Endothelial cell of umbilical vein (primary cell): ENCODE measurements at regions not wholly inside any gene's neighbourhood (a gene's known extent, or its start where the extent isn't known, plus 50 kb on each side); places are given as distances from the start of the nearest gene placed in this dataset.
"Not testable (repeated sequence)": the region's sequence is repeated elsewhere in the genome, so short reads cannot be mapped to it uniquely, and the experiment has no call there.

Experiments used
- BruUV-seq: library from RNA; stranded (reverse); fragments of 400-500 nt; replicated peaks from 2 replicates; lab custom pipeline; 2021; lab: Mats Ljungman, UMichigan
- CTCF ChIA-PET: fragments of 300-600, 350-600 bp; sonication (Branson Sonifier 250); formaldehyde crosslinking; loops from one replicate; lab custom pipeline; 2021; ENCODE audit warnings: antibody characterized with exemption, inconsistent platforms; lab: Charles Lee
- POLR2A ChIA-PET: fragments of 300-600, 350-600 bp; sonication (Branson Sonifier 250); formaldehyde crosslinking; loops from one replicate; lab custom pipeline; 2021; ENCODE audit warnings: antibody characterized with exemption, inconsistent platforms; lab: Charles Lee
- DNase-seq: peaks from one replicate; pipeline ENCODE4 v3.0.0-alpha.2; 2011; ENCODE audit warnings: low read depth, low spot score
- FAIRE-seq: peaks from 2 replicates; lab custom pipeline; 2011; peaks lifted over from hg19 to GRCh38; lab: Jason Lieb, UNC
- H2AFZ ChIP-seq: 2 replicates; pipeline ENCODE4 v1.6.0; 2012; ENCODE audit warnings: low read depth, low read length, control low read depth, inconsistent platforms
- H3K27ac ChIP-seq: 2 replicates; pipeline ENCODE4 v1.5.1; 2011; ENCODE audit warnings: low read depth, mild to moderate bottlenecking, control low read depth, low read length, moderate library complexity; ENCODE audit not compliant: insufficient read depth
- H3K27me3 ChIP-seq, 2 experiments: 2 replicates each; pipeline versions ENCODE4 v1.6.0 to v1.6.1; 2011; ENCODE audit warnings: low read length in 2 of 2, mixed read lengths in 1 of 2; ENCODE audit not compliant: control insufficient read depth in 2 of 2, insufficient read depth in 2 of 2
- H3K36me3 ChIP-seq, 2 experiments: 2 replicates in 1 of 2; 3 replicates in 1 of 2; pipeline ENCODE4 v1.5.1; 2011; ENCODE audit warnings: low read length in 2 of 2, mild to moderate bottlenecking in 1 of 2, moderate library complexity in 1 of 2; ENCODE audit not compliant: control insufficient read depth in 2 of 2, insufficient read depth in 2 of 2; ENCODE audit errors: extremely low read depth in 1 of 2
- H3K4me1 ChIP-seq: 3 replicates; pipeline ENCODE4 v1.5.1; 2011; ENCODE audit warnings: mild to moderate bottlenecking, low read length; ENCODE audit not compliant: control insufficient read depth, insufficient read depth; ENCODE audit errors: extremely low read depth
- H3K4me2 ChIP-seq: 2 replicates; pipeline ENCODE4 v1.6.1; 2011; ENCODE audit warnings: low read length, control low read depth, mixed read lengths; ENCODE audit not compliant: insufficient read depth
- H3K4me3 ChIP-seq, 3 experiments: fragments of 200-600 bp in 1 of 3; sonication (generic), shearing (Covaris generic) in 1 of 3; replicated peaks in 1 of 3; 2 replicates each; pipeline ENCODE4 v1.5.1; 2011 to 2016; ENCODE audit warnings: control low read depth in 3 of 3, low read length in 3 of 3, mild to moderate bottlenecking in 2 of 3, inconsistent platforms in 1 of 3, low read depth in 1 of 3, moderate library complexity in 1 of 3; ENCODE audit not compliant: insufficient read depth in 1 of 3
- H3K79me2 ChIP-seq: 2 replicates; pipeline ENCODE4 v1.6.0; 2012; ENCODE audit warnings: low read length, inconsistent platforms; ENCODE audit not compliant: control insufficient read depth, insufficient read depth
- H3K9ac ChIP-seq: replicated peaks from 2 replicates; pipeline ENCODE3; 2011; ENCODE audit warnings: low read length, control low read depth; ENCODE audit not compliant: insufficient read depth; ENCODE audit errors: extremely low read depth
- H3K9me1 ChIP-seq: replicated peaks from 3 replicates; pipeline ENCODE4 v1.6.0; 2011; ENCODE audit warnings: mild to moderate bottlenecking, low read length; ENCODE audit not compliant: control insufficient read depth, insufficient read depth; ENCODE audit errors: extremely low read depth
- H3K9me3 ChIP-seq: replicated peaks from 2 replicates; pipeline ENCODE4 v1.5.1; 2012; ENCODE audit warnings: low read length, inconsistent platforms; ENCODE audit not compliant: control insufficient read depth, insufficient read depth
- H4K20me1 ChIP-seq: replicated peaks from 2 replicates; pipeline ENCODE3; 2011; ENCODE audit warnings: mild to moderate bottlenecking, low read length; ENCODE audit not compliant: control insufficient read depth, insufficient read depth; ENCODE audit errors: extremely low read depth
- CTCF ChIP-seq, 2 donors: IDR thresholded peaks; 1 replicate in 1 of 2; 2 replicates in 1 of 2; pipeline ENCODE4 v1.5.1; 2011; ENCODE audit warnings: low read length in 2 of 2, mild to moderate bottlenecking in 2 of 2, moderate library complexity in 2 of 2, control low read depth in 1 of 2, inconsistent platforms in 1 of 2, low read depth in 1 of 2; ENCODE audit not compliant: insufficient read depth in 1 of 2; ENCODE audit errors: extremely low read depth in 1 of 2
- GATA2 ChIP-seq: IDR thresholded peaks from 2 replicates; pipeline ENCODE4 v1.7.0; 2011; ENCODE audit warnings: low read depth, mild to moderate bottlenecking, moderate library complexity, mixed read lengths, low read length; ENCODE audit not compliant: insufficient read length, insufficient read depth
- JUN ChIP-seq: IDR thresholded peaks from 2 replicates; pipeline ENCODE4 v1.6.1; 2011; ENCODE audit warnings: borderline replicate concordance, low read depth; ENCODE audit not compliant: insufficient read length, insufficient read depth
- MYC ChIP-seq: IDR thresholded peaks from one replicate; pipeline ENCODE4 v1.6.1; 2011; ENCODE audit warnings: mild to moderate bottlenecking, low read depth, low read length
- POLR2A ChIP-seq: IDR thresholded peaks from 2 replicates; pipeline ENCODE4 v1.6.1; 2012; ENCODE audit warnings: low read depth, mild to moderate bottlenecking, control low read depth, low read length
- POLR2AphosphoS5 ChIP-seq: IDR thresholded peaks from 2 replicates; pipeline ENCODE4 v1.6.1; 2012; ENCODE audit warnings: low read depth, mild to moderate bottlenecking, control low read depth, low read length, moderate library complexity; ENCODE audit not compliant: insufficient read depth
- dilution Hi-C: fragments of 300-500 bp; cut with MboI; formaldehyde crosslinking; loops from one replicate; pipeline ENCODE4 v1.15.0; 2019; ENCODE audit warnings: low sequenced_read_pairs; ENCODE audit not compliant: extremely low pct_ligation_motif_present
- intact Hi-C: fragments of 100-400 bp; cut with micrococcal nuclease; formaldehyde crosslinking; loops from one replicate; pipeline ENCODE4 v1.10.0; 2022

GRCh38 chr7:51369746-51370145 lies 53.1 kb upstream of the COBL start:
- ChIA-PET POLR2A (no interaction called here), CTCF (interaction anchor here (1.0 to 5.9 kb wide), 4 partner anchors 206 to 1277 kb away, joined by 3 to 140 read pairs (median 6); no protein-coding TSS in a partner anchor)
- Histone ChIP-seq H3K79me2 (no peaks in the 10 kb centered on the region), H3K4me2 (no peak overlapping the region), H3K27me3 (no peaks in the 10 kb centered on the region), H3K9me1 (no peaks in the 10 kb centered on the region), H3K9me3 (no peaks in the 10 kb centered on the region), H3K27ac (no peak overlapping the region), H4K20me1 (no peaks in the 10 kb centered on the region), H3K9ac (no peak overlapping the region), H3K4me1 (no peaks in the 10 kb centered on the region), H3K4me3 (no peak overlapping the region), H2AFZ (no peak overlapping the region), H3K36me3 (no peaks in the 10 kb centered on the region)
- TF ChIP-seq POLR2AphosphoS5 (no peak), POLR2A (no peak), GATA2 (no peak), JUN (no peak), MYC (no peak), CTCF (IDR thresholded peaks at IDR 0.05; ENCODE audit: extremely low read depth in 1 of 2, insufficient read depth in 1 of 2, low read depth in 1 of 2, low read length in 2 of 2) (peak in 1 of 2 donors; percentile 9)
- FAIRE-seq, result peak; percentile 77
- BruUV-seq, result no TSS peak
- DNase-seq, result no peak
- intact Hi-C loops (loop anchor here (5.0 kb wide), 1 partner anchor 1277 kb away; the partner anchor contains the start of gene ZPBP), dilution Hi-C loops (no loop called here)

DNA sequence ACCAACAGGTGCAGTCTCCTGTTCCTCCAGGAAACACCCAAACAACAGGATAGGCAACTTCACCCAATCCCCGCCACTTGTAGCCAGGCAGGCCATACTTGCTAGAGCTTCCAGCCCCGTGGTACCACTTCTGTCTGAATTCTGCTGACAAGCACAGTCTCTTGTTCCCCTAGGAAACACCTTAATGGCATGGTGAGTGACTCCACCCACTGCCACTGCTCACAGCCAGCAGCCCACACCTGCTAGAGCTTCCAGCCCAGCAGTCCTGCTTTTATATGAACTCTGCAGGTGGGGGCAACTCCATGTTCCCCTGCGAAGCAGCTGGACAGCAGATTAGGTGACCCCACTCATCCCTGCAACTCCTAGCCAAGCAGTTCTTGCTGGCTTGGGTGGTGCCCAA lies 52.6 kb upstream of the COBL start:
- POLR2A ChIA-PET, H3K9me3 ChIP-seq: not testable (repeated sequence)

More for the DNA sequence above, 52.6 kb upstream of the COBL start:
- H3K9me1 ChIP-seq, BruUV-seq, H3K4me3 ChIP-seq, dilution Hi-C loops, DNase-seq, H3K27me3 ChIP-seq, H3K79me2 ChIP-seq, H3K4me2 ChIP-seq, H4K20me1 ChIP-seq, H3K4me1 ChIP-seq, H3K9ac ChIP-seq, FAIRE-seq, H3K36me3 ChIP-seq, H2AFZ ChIP-seq, H3K27ac ChIP-seq: not testable (repeated sequence)
- CTCF ChIA-PET, result interaction anchor here (0.6 to 5.9 kb wide), 6 partner anchors 105 to 1277 kb away, joined by 3 to 140 read pairs (median 6); partner anchors contain the start of gene ZPBP
- intact Hi-C loops, result loop anchor here (5.0 kb wide), 1 partner anchor 1277 kb away; the partner anchor contains the start of gene ZPBP
